ENCODE measurements at regions not wholly inside any gene's neighbourhood (a gene's known extent, or its start where the extent isn't known, plus 50 kb on each side); places are given as distances from the start of the nearest gene placed in this dataset.

DNA sequence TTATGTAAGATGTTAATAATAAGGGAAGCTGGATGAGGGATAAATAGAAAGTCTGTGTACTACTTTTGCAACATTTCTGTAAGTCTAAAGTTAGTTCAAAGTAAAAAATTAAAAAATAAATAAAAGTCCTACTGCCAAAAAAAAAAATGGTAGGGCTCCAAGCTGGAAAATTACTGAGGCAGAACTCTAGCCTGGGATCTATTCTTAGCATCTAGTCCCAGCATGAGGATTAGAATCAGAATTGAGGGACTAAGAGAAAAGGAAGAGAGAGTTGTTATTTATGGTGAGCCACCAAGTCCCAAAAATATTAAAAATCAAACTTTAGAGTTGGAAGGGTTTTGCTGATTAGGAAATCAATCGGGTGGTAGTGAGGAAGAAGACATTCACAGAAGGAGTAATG lies 110.3 kb downstream of the CYB561 start:
- intact Hi-C loops (cut with micrococcal nuclease): no loop called here
- CTCF ChIA-PET: no interaction called here

DNA sequence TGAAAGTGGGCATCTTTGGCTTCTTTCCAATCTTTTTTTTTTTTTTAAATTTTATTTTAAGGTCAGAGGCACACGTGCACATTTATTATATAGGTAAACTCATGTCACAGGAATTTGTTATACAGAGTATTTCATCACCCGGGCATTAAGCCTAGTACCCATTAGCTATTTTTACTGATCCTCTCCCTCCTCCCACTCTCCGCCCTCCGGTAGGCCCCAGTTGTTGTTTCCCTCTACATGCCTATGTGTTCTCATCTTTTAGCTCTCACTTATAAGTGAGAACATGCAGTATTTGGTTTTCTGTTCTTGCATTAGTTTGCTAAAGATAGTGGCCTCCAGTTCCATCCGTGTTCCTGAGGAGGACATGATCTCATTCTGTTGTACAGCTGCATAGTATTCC lies 108.5 kb downstream of the CYB561 start:
- intact Hi-C loops (cut with micrococcal nuclease): no loop called here
- Histone ChIP-seq H3K4me3 (ENCODE audit: low read length) (no peak overlapping the region), H3K36me3 (ENCODE audit: control insufficient read depth in 2 of 3, insufficient read depth in 3 of 3, low read length in 3 of 3) (no peaks in the 10 kb centered on the region), H3K27ac (ENCODE audit: low read depth, low read length) (no peak overlapping the region), H3K4me1 (ENCODE audit: control insufficient read depth in 2 of 2, insufficient read depth in 2 of 2, low read length in 2 of 2) (no peaks in the 10 kb centered on the region), H3K9me3 (ENCODE audit: control insufficient read depth in 2 of 3, low read length in 3 of 3) (no peaks in the 10 kb centered on the region), H3K27me3 (ENCODE audit: control insufficient read depth in 2 of 2, insufficient read depth in 2 of 2, low read length in 2 of 2) (no peaks in the 10 kb centered on the region)
- no peak for ATAC-seq
- no peak for DNase-seq
- H3K9me3 Mint-ChIP-seq: no peaks in the 10 kb centered on the region
- H3K4me1 Mint-ChIP-seq: peaks cover 0 to 1% (median 0%) of the 10 kb centered on the region in 7 donors
- no peak overlapping the region for H3K27ac Mint-ChIP-seq
- peaks cover 0 to 28% (median 16%) of the 10 kb centered on the region in 5 donors for H3K36me3 Mint-ChIP-seq
- H3K4me3 Mint-ChIP-seq: no peak overlapping the region
- POLR2A ChIA-PET: no interaction called here
- CTCF ChIA-PET: no interaction called here
- no peaks in the 10 kb centered on the region for H3K27me3 Mint-ChIP-seq

More for the DNA sequence above, 110.3 kb downstream of the CYB561 start:
- Mint-ChIP-seq H3K4me3 (no peak overlapping the region), H3K9me3 (no peaks in the 10 kb centered on the region), H3K27ac (no peak overlapping the region), H3K27me3 (no peaks in the 10 kb centered on the region), H3K4me1 (peaks cover 0 to 1% (median 0%) of the 10 kb centered on the region in 7 donors), H3K36me3 (peaks cover 0 to 28% (median 15%) of the 10 kb centered on the region in 5 donors)
- H3K4me3 ChIP-seq (ENCODE audit: low read length): no peak overlapping the region
- POLR2A ChIA-PET: no interaction called here
- H3K27ac ChIP-seq (ENCODE audit: low read depth, low read length): no peak overlapping the region
- DNase-seq: no peak
- no peaks in the 10 kb centered on the region for H3K9me3 ChIP-seq (ENCODE audit: control insufficient read depth in 2 of 3, low read length in 3 of 3)
- ATAC-seq: no peak
- H3K36me3 ChIP-seq (ENCODE audit: control insufficient read depth in 2 of 3, insufficient read depth in 3 of 3, low read length in 3 of 3): no peaks in the 10 kb centered on the region
- no peaks in the 10 kb centered on the region for H3K27me3 ChIP-seq (ENCODE audit: control insufficient read depth in 2 of 2, insufficient read depth in 2 of 2, low read length in 2 of 2)
- H3K4me1 ChIP-seq (ENCODE audit: control insufficient read depth in 2 of 2, insufficient read depth in 2 of 2, low read length in 2 of 2): no peaks in the 10 kb centered on the region

DNA sequence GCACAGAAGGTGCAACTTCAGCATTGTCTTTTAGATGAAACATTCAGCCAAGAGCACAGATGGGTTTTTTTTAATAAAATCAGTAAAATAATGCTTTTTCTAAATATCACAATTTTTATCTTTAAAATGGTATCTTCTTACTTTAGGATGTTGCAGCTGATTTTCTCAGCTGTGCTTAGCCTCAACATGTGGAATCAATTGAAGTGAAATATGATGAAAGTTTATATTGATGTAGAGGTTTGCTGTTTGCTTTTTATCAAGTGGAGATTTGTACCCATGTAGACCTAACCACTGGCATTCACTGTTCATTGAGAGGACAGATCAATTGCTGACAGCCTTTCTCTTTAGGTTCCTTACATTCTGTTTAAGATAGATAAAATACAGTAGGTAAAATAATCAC lies 107.8 kb downstream of the CYB561 start:
- POLR2A ChIA-PET: no interaction called here
- H3K9me3 ChIP-seq (ENCODE audit: control insufficient read depth in 2 of 3, low read length in 3 of 3): no peaks in the 10 kb centered on the region
- Mint-ChIP-seq H3K36me3 (peaks cover 0 to 30% (median 12%) of the 10 kb centered on the region in 5 donors), H3K4me1 (peaks cover 0 to 3% (median 0%) of the 10 kb centered on the region in 7 donors), H3K4me3 (no peak overlapping the region), H3K27me3 (no peaks in the 10 kb centered on the region), H3K27ac (no peak overlapping the region), H3K9me3 (no peaks in the 10 kb centered on the region)
- no peaks in the 10 kb centered on the region for H3K4me1 ChIP-seq (ENCODE audit: control insufficient read depth in 2 of 2, insufficient read depth in 2 of 2, low read length in 2 of 2)
- no peak for DNase-seq
- CTCF ChIA-PET: no interaction called here
- H3K4me3 ChIP-seq (ENCODE audit: low read length): no peak overlapping the region
- ATAC-seq: no peak
- H3K27me3 ChIP-seq (ENCODE audit: control insufficient read depth in 2 of 2, insufficient read depth in 2 of 2, low read length in 2 of 2): no peaks in the 10 kb centered on the region
- no peak overlapping the region for H3K27ac ChIP-seq (ENCODE audit: low read depth, low read length)
- no peaks in the 10 kb centered on the region for H3K36me3 ChIP-seq (ENCODE audit: control insufficient read depth in 2 of 3, insufficient read depth in 3 of 3, low read length in 3 of 3)
- intact Hi-C loops (cut with micrococcal nuclease): no loop called here

DNA sequence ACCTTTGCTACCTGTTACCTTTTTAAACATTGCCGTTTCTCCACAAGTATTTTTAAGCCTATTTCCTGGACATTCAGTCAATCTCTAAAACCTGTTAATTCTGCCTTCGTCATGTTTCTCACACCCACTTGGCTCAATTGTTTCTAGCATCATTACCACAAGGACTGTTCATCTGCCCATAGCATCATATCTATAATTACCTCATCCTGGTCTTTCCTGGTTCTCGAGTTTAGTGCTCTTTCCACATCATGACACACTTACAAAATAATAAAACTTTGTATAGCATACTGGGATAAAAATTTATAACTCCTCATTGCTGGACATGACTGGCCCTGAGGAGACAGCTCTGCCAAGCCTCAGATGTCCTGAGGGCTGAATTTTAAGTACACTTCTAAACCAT lies 104.8 kb downstream of the CYB561 start:
- Histone ChIP-seq H3K4me3 (ENCODE audit: low read length) (no peak overlapping the region), H3K36me3 (ENCODE audit: control insufficient read depth in 2 of 3, insufficient read depth in 3 of 3, low read length in 3 of 3) (no peaks in the 10 kb centered on the region), H3K9me3 (ENCODE audit: control insufficient read depth in 2 of 3, low read length in 3 of 3) (no peaks in the 10 kb centered on the region), H3K4me1 (ENCODE audit: control insufficient read depth in 2 of 2, insufficient read depth in 2 of 2, low read length in 2 of 2) (no peaks in the 10 kb centered on the region), H3K27me3 (ENCODE audit: control insufficient read depth in 2 of 2, insufficient read depth in 2 of 2, low read length in 2 of 2) (no peaks in the 10 kb centered on the region), H3K27ac (ENCODE audit: low read depth, low read length) (no peak overlapping the region)
- no peaks in the 10 kb centered on the region for H3K9me3 Mint-ChIP-seq
- peak overlapping the region in 1 of 9 donors; percentile 28 for H3K27ac Mint-ChIP-seq
- H3K4me3 Mint-ChIP-seq: no peak overlapping the region
- H3K27me3 Mint-ChIP-seq: no peaks in the 10 kb centered on the region
- ChIA-PET POLR2A (no interaction called here), CTCF (no interaction called here)
- DNase-seq: no peak
- intact Hi-C loops (cut with micrococcal nuclease): no loop called here
- H3K36me3 Mint-ChIP-seq: peaks cover 0 to 42% (median 15%) of the 10 kb centered on the region in 5 donors
- H3K4me1 Mint-ChIP-seq: peaks cover 0 to 1% (median 0%) of the 10 kb centered on the region in 7 donors
- no peak for ATAC-seq

DNA sequence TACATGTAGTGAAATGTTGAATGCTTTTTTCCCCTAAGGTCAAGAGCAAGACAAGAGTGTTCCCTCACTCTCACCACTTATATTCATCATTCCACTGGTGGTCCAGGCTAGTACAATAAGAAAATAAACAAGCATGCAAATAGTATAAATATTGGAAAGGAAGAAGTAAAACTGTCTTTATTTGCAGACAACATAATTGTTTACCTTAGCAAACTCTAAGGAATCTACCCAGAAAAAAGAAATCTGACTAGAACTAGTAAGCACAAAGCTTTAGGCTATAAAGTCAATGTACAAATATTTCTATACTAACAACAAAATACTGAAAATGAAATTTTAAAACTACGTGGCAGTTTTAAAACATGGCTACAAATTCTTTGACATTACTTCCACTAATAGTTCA lies 101.7 kb downstream of the CYB561 start:
- H3K36me3 ChIP-seq (ENCODE audit: control insufficient read depth in 2 of 3, insufficient read depth in 3 of 3, low read length in 3 of 3): no peaks in the 10 kb centered on the region
- Mint-ChIP-seq H3K4me1 (peaks cover 0 to 1% (median 0%) of the 10 kb centered on the region in 7 donors), H3K36me3 (peaks cover 0 to 43% (median 15%) of the 10 kb centered on the region in 5 donors), H3K27ac (no peak overlapping the region), H3K27me3 (no peaks in the 10 kb centered on the region), H3K9me3 (no peaks in the 10 kb centered on the region), H3K4me3 (no peak overlapping the region)
- ATAC-seq: no peak
- H3K9me3 ChIP-seq (ENCODE audit: control insufficient read depth in 2 of 3, low read length in 3 of 3): no peaks in the 10 kb centered on the region
- H3K4me1 ChIP-seq (ENCODE audit: control insufficient read depth in 2 of 2, insufficient read depth in 2 of 2, low read length in 2 of 2): no peaks in the 10 kb centered on the region
- intact Hi-C loops (cut with micrococcal nuclease): no loop called here
- no peak overlapping the region for H3K4me3 ChIP-seq (ENCODE audit: low read length)
- CTCF ChIA-PET: no interaction called here
- POLR2A ChIA-PET: no interaction called here
- DNase-seq: no peak
- H3K27ac ChIP-seq (ENCODE audit: low read depth, low read length): no peak overlapping the region
- H3K27me3 ChIP-seq (ENCODE audit: control insufficient read depth in 2 of 2, insufficient read depth in 2 of 2, low read length in 2 of 2): no peaks in the 10 kb centered on the region

DNA sequence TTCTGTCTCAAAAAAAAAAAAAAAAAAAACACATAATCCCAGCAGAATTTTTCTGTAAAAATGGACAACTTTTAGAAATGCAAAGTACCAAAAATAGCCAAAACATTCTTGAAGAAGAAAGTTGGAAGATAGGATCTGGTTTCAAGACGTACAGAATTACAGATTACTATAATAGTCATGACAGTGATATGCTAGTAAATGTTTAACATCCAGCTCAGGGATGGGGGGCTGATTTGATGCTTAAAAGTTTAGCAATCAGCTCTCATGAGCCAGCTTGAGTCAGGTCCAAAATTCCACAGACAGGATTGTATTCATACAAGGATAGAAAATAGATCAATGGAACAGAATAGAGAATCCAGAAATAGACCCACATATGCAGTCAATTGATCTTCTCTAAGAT lies 100.5 kb downstream of the CYB561 start:
- CTCF ChIA-PET: interaction anchor here (0.7 kb wide), 1 partner anchor 123 kb away, joined by 3 read pairs; no protein-coding TSS in a partner anchor
- DNase-seq (no peak), ATAC-seq (no peak)
- H3K4me3 ChIP-seq (ENCODE audit: low read length): no peak overlapping the region
- peaks cover 0 to 3% (median 0%) of the 10 kb centered on the region in 5 donors for H3K27me3 Mint-ChIP-seq
- no peak overlapping the region for H3K4me3 Mint-ChIP-seq
- H3K27ac ChIP-seq (ENCODE audit: low read depth, low read length): no peak overlapping the region
- no peaks in the 10 kb centered on the region for H3K27me3 ChIP-seq (ENCODE audit: control insufficient read depth in 2 of 2, insufficient read depth in 2 of 2, low read length in 2 of 2)
- POLR2A ChIA-PET: no interaction called here
- intact Hi-C loops (cut with micrococcal nuclease): no loop called here
- H3K4me1 ChIP-seq (ENCODE audit: control insufficient read depth in 2 of 2, insufficient read depth in 2 of 2, low read length in 2 of 2): no peaks in the 10 kb centered on the region
- H3K36me3 Mint-ChIP-seq: peaks cover 0 to 44% (median 15%) of the 10 kb centered on the region in 5 donors
- H3K27ac Mint-ChIP-seq: no peak overlapping the region
- peaks cover 0 to 1% (median 0%) of the 10 kb centered on the region in 11 donors for H3K9me3 Mint-ChIP-seq
- H3K9me3 ChIP-seq (ENCODE audit: control insufficient read depth in 2 of 3, low read length in 3 of 3): no peaks in the 10 kb centered on the region
- peaks cover 0 to 1% (median 0%) of the 10 kb centered on the region in 7 donors for H3K4me1 Mint-ChIP-seq
- no peaks in the 10 kb centered on the region for H3K36me3 ChIP-seq (ENCODE audit: control insufficient read depth in 2 of 3, insufficient read depth in 3 of 3, low read length in 3 of 3)

DNA sequence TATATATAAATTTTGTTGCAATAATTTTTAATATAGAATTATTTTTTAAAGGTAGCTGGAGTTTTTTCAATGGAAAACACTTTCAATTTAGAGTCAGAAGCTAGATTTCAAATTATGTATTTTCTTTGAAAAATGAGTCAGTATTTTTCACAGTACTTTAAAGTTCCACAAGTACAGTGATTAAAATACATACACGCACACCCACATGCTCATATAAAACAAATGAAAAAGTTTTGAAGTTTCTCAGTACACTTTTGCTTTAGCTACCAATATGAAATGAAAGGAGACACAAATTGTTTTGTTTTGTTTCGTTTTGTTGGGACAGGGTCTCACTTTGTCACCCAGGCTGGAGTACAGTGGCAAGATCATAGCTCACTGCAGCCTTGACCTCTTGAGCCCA lies 98.6 kb downstream of the CYB561 start:
- CTCF ChIA-PET: interaction anchor here (0.5 kb wide), 1 partner anchor 518 kb away, joined by 6 read pairs; no protein-coding TSS in a partner anchor
- no peaks in the 10 kb centered on the region for H3K36me3 ChIP-seq (ENCODE audit: control insufficient read depth in 2 of 3, insufficient read depth in 3 of 3, low read length in 3 of 3)
- no peak overlapping the region for H3K27ac ChIP-seq (ENCODE audit: low read depth, low read length)
- intact Hi-C loops (cut with micrococcal nuclease): no loop called here
- H3K27me3 Mint-ChIP-seq: peaks cover 0 to 5% (median 0%) of the 10 kb centered on the region in 5 donors
- peaks cover 0 to 1% (median 0%) of the 10 kb centered on the region in 7 donors for H3K4me1 Mint-ChIP-seq
- H3K4me3 ChIP-seq (ENCODE audit: low read length): no peak overlapping the region
- no peaks in the 10 kb centered on the region for H3K9me3 ChIP-seq (ENCODE audit: control insufficient read depth in 2 of 3, low read length in 3 of 3)
- H3K27ac Mint-ChIP-seq: no peak overlapping the region
- DNase-seq (no peak), ATAC-seq (no peak)
- peaks cover 0 to 1% (median 0%) of the 10 kb centered on the region in 11 donors for H3K9me3 Mint-ChIP-seq
- peaks cover 0 to 41% (median 10%) of the 10 kb centered on the region in 5 donors for H3K36me3 Mint-ChIP-seq
- POLR2A ChIA-PET: interaction anchor here (0.6 kb wide), 1 partner anchor 900 kb away, joined by 3 read pairs; no protein-coding TSS in a partner anchor
- no peak overlapping the region for H3K4me3 Mint-ChIP-seq
- H3K4me1 ChIP-seq (ENCODE audit: control insufficient read depth in 2 of 2, insufficient read depth in 2 of 2, low read length in 2 of 2): no peaks in the 10 kb centered on the region
- H3K27me3 ChIP-seq (ENCODE audit: control insufficient read depth in 2 of 2, insufficient read depth in 2 of 2, low read length in 2 of 2): no peaks in the 10 kb centered on the region
